Vagina (tissue), 2 donors: ENCODE measurements at regions not wholly inside any gene's neighbourhood (a gene's known extent, or its start where the extent isn't known, plus 50 kb on each side); places are given as distances from the start of the nearest gene placed in this dataset. TPM values are rescaled to one million over a fixed set of nuclear protein-coding genes. Genes with fewer than 3 reads are reported as not detected.

Source experiments
- DNase-seq, 2 donors: peaks; one replicate each; pipeline ENCODE4 v3.0.0-alpha.2; 2017; ENCODE audit errors: extremely low spot score in 2 of 2
- H3K27ac ChIP-seq: fragments of 200-600 bp; sonication (generic); one replicate; pipeline ENCODE4 v1.5.1; 2019
- H3K27me3 ChIP-seq: fragments of 200-600 bp; sonication (generic); one replicate; pipeline ENCODE4 v1.5.1; 2019
- H3K36me3 ChIP-seq, 2 donors: fragments of 200-600 bp; sonication (generic); one replicate each; pipeline ENCODE4 v1.5.1; 2017 to 2019
- H3K4me1 ChIP-seq: fragments of 200-600 bp; sonication (generic); one replicate; pipeline ENCODE4 v1.5.1; 2019
- H3K4me3 ChIP-seq, 2 donors: fragments of 200-600 bp; sonication (generic); 1 replicate in 1 of 2; 2 replicates in 1 of 2; pipeline ENCODE4 v1.5.1; 2016 to 2019
- H3K9me3 ChIP-seq: fragments of 200-600 bp; sonication (generic); one replicate; pipeline ENCODE4 v1.5.1; 2019
- POLR2A ChIP-seq, 2 donors: fragments of 450-650 bp; IDR thresholded peaks; one replicate each; pipeline ENCODE4 v1.6.1; 2017; ENCODE audit warnings: antibody characterized with exemption in 2 of 2, mild to moderate bottlenecking in 2 of 2, moderate library complexity in 2 of 2
- POLR2AphosphoS5 ChIP-seq, 2 donors: sonication (generic); formaldehyde crosslinking; IDR thresholded peaks; one replicate each; pipeline ENCODE4 v1.9.0; 2017; ENCODE audit warnings: antibody characterized with exemption in 2 of 2, mild to moderate bottlenecking in 2 of 2, low read depth in 1 of 2; ENCODE audit not compliant: insufficient read depth in 1 of 2
- intact Hi-C: fragments of 100-400 bp; cut with DNase I; formaldehyde crosslinking; loops from one replicate; pipeline ENCODE4 v1.15.1; 2023
- small RNA-seq: library from RNA; depleted of rRNA; stranded (forward); fragments of <200 nt; gene quantifications from one replicate; pipeline ENCODE3, GENCODE V24; 2016
- TF ChIP-seq, protein P1 (sequence below), 3 experiments: fragments of 450-650 bp in 2 of 3; fragments of 200-600 bp in 1 of 3; sonication (generic) in 1 of 3; IDR thresholded peaks; one replicate each; pipeline ENCODE4 v1.5.1; 2017 to 2019; ENCODE audit warnings: antibody characterized with exemption in 3 of 3, mild to moderate bottlenecking in 2 of 3, moderate library complexity in 2 of 3

DNA sequence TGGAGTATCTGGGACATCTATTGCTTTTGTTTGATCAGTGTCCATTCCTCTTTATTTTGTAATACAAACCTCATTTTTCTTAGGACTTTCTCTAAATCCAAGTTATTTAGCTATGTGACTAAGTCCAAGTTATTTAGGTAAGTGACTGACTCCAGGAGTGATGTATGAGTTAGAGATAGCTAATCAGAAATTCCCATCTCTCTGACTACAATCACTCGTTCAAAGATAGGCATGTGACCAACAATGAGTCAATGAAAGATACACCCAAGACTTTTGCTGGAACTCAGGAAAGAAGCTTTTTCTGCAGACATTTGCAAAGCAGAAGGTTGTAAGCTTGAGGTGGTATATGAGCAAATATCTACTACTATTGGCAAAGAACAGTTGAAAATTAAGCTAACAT, 72.5 kb upstream of the KCNIP4 start:
- H3K27me3 ChIP-seq: no peaks in the 10 kb centered on the region
- no peaks in the 10 kb centered on the region for H3K36me3 ChIP-seq
- no peaks in the 10 kb centered on the region for H3K4me1 ChIP-seq
- TF ChIP-seq POLR2AphosphoS5 (IDR thresholded peaks at IDR 0.05; ENCODE audit: insufficient read depth in 1 of 2, low read depth in 1 of 2): no peak
- TF ChIP-seq, protein P1, sequence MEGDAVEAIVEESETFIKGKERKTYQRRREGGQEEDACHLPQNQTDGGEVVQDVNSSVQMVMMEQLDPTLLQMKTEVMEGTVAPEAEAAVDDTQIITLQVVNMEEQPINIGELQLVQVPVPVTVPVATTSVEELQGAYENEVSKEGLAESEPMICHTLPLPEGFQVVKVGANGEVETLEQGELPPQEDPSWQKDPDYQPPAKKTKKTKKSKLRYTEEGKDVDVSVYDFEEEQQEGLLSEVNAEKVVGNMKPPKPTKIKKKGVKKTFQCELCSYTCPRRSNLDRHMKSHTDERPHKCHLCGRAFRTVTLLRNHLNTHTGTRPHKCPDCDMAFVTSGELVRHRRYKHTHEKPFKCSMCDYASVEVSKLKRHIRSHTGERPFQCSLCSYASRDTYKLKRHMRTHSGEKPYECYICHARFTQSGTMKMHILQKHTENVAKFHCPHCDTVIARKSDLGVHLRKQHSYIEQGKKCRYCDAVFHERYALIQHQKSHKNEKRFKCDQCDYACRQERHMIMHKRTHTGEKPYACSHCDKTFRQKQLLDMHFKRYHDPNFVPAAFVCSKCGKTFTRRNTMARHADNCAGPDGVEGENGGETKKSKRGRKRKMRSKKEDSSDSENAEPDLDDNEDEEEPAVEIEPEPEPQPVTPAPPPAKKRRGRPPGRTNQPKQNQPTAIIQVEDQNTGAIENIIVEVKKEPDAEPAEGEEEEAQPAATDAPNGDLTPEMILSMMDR (IDR thresholded peaks at IDR 0.05): no peak
- no peak for DNase-seq
- H3K27ac ChIP-seq: no peak overlapping the region
- no peaks in the 10 kb centered on the region for H3K9me3 ChIP-seq
- H3K4me3 ChIP-seq: no peak overlapping the region
- intact Hi-C loops: no loop called here

DNA sequence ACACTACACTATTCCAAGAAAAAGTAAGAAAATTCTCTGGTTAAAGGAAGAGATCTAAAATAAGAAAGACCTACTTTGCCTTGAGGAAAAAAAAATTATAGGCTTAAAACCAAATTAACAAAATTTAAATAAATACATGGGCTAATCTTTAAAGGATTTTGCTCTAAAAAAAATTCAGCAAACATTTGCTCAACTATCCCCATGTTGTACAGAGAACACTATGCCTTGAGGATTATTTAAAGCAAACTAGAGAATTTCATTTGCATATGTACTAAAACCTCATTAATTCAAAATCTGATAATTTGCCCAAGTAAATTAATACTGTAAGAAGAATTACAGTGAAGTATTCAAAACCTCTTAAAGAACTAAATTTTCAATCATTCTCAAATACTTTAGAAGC, 71.6 kb upstream of the KCNIP4 start:
- H3K36me3 ChIP-seq: no peaks in the 10 kb centered on the region
- no peak for DNase-seq
- no peaks in the 10 kb centered on the region for H3K9me3 ChIP-seq
- intact Hi-C loops: no loop called here
- TF ChIP-seq, protein P1 (IDR thresholded peaks at IDR 0.05): no peak
- TF ChIP-seq POLR2AphosphoS5 (IDR thresholded peaks at IDR 0.05; ENCODE audit: insufficient read depth in 1 of 2, low read depth in 1 of 2) (no peak), POLR2A (IDR thresholded peaks at IDR 0.05) (no peak)
- H3K27me3 ChIP-seq: no peaks in the 10 kb centered on the region
- H3K27ac ChIP-seq: no peak overlapping the region
- H3K4me3 ChIP-seq: no peak overlapping the region
- H3K4me1 ChIP-seq: no peaks in the 10 kb centered on the region

DNA sequence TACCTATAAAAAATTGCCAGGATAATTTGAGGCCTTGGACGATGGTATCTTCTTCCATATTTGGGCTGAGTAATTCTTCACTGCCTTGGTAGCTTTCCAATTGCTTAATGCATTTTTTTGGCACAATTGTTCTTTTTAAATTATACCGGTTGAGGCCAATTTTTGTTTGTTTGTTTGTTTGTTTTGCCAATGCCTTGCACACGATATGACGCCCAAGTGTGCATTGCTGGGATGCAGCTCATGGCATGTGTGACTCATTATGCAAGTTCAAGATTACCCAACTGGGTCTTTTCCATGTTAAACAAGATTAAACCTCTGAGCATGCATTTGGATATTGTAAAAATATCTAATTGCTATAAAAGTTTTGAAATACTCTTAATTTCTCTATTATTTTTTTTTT, 71.1 kb upstream of the KCNIP4 start:
- Histone ChIP-seq H3K4me3 (no peak overlapping the region), H3K9me3 (no peaks in the 10 kb centered on the region), H3K4me1 (no peaks in the 10 kb centered on the region), H3K27me3 (no peaks in the 10 kb centered on the region), H3K27ac (no peak overlapping the region), H3K36me3 (no peaks in the 10 kb centered on the region)
- intact Hi-C loops: no loop called here
- TF ChIP-seq POLR2AphosphoS5 (IDR thresholded peaks at IDR 0.05; ENCODE audit: insufficient read depth in 1 of 2, low read depth in 1 of 2): no peak
- TF ChIP-seq POLR2A (IDR thresholded peaks at IDR 0.05): no peak
- TF ChIP-seq, protein P1 (IDR thresholded peaks at IDR 0.05): no peak
- no peak for DNase-seq

DNA sequence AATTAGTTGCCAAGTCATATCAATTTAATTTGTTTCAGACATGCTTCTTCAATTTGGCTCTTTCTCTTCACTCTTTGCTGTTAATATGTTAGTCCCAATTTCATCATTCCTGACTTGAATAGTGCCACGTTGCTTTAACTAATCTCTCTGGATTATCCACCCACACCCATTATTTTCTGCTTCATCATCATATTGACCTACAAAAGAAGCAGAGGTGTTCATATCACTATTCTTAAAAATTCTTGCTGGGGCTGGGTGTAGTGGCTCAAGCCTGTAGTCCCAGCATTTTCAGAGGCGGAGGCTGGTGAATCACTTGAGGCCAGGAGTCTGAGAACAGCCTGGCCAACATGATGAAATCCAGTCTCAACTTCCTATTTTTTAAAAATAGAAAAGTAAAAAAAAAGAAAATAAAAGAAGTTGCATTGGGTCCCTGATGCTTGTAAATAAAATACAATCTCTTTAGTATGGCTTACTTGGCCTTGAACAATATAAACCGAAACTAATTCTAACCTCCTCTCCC, 65.7 kb upstream of the KCNIP4 start:
- Histone ChIP-seq H3K27ac (no peak overlapping the region), H3K4me1 (no peaks in the 10 kb centered on the region), H3K9me3 (no peaks in the 10 kb centered on the region), H3K27me3 (no peaks in the 10 kb centered on the region), H3K4me3 (no peak overlapping the region), H3K36me3 (no peaks in the 10 kb centered on the region)
- intact Hi-C loops: no loop called here
- TF ChIP-seq POLR2A (IDR thresholded peaks at IDR 0.05) (no peak), POLR2AphosphoS5 (IDR thresholded peaks at IDR 0.05; ENCODE audit: insufficient read depth in 1 of 2, low read depth in 1 of 2) (no peak)
- TF ChIP-seq, protein P1 (IDR thresholded peaks at IDR 0.05): no peak
- DNase-seq: no peak

DNA sequence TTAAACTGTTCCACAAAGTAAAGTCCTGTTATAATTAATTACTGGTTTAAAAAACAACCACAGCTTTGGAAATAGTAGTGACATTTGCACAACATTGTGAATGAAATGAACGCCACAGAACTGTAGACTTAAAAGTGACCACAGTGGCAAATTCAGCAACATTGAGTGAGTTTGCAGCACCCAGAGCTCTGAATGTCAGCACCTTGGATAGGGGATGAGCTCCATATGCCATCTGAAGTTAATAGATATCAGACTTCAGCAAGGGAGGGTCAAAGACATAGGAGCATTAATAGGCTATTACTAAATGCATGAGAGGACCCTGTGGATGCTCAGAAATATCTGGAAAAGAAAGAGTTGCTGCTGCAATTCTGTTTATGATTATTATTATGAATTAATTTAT, 55.3 kb upstream of the KCNIP4 start:
- Histone ChIP-seq H3K9me3 (no peaks in the 10 kb centered on the region), H3K27me3 (no peaks in the 10 kb centered on the region), H3K27ac (no peak overlapping the region), H3K4me3 (no peak overlapping the region), H3K36me3 (no peaks in the 10 kb centered on the region), H3K4me1 (no peaks in the 10 kb centered on the region)
- intact Hi-C loops: no loop called here
- no peak for DNase-seq
- TF ChIP-seq, protein P1 (IDR thresholded peaks at IDR 0.05): no peak
- no peak for TF ChIP-seq POLR2A (IDR thresholded peaks at IDR 0.05)
- TF ChIP-seq POLR2AphosphoS5 (IDR thresholded peaks at IDR 0.05; ENCODE audit: insufficient read depth in 1 of 2, low read depth in 1 of 2): no peak

Small RNA genes lying in the stretch of these regions (small RNA-seq; reads per million reads assigned to genes)
- not detected for gene RNU6-420P
